ENCODE measurements at regions not wholly inside any gene's neighbourhood (a gene's known extent, or its start where the extent isn't known, plus 50 kb on each side); places are given as distances from the start of the nearest gene placed in this dataset.

DNA sequence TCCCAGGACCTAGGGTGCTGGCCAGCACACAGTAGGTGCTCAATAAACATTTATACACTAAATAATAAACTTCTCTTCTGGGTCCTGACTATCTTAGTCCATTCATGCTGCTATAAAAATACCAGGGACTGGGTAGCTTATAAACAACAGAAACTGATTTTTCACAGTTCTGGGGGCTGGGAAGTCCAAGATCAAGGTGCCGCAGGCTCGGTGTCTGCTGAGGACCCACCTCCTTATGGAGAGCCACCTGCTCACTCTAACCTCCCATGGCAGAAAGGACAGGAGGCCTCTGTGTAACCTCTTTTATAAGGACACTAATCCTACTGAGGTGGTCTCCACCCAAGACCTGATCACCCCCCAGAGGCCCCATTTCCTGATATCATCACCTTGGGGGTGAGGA is 114.4 kb upstream of the IQSEC1 start:
- TF ChIP-seq POLR2AphosphoS5 (IDR thresholded peaks at IDR 0.05): no peak
- TF ChIP-seq, protein P1, sequence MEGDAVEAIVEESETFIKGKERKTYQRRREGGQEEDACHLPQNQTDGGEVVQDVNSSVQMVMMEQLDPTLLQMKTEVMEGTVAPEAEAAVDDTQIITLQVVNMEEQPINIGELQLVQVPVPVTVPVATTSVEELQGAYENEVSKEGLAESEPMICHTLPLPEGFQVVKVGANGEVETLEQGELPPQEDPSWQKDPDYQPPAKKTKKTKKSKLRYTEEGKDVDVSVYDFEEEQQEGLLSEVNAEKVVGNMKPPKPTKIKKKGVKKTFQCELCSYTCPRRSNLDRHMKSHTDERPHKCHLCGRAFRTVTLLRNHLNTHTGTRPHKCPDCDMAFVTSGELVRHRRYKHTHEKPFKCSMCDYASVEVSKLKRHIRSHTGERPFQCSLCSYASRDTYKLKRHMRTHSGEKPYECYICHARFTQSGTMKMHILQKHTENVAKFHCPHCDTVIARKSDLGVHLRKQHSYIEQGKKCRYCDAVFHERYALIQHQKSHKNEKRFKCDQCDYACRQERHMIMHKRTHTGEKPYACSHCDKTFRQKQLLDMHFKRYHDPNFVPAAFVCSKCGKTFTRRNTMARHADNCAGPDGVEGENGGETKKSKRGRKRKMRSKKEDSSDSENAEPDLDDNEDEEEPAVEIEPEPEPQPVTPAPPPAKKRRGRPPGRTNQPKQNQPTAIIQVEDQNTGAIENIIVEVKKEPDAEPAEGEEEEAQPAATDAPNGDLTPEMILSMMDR (IDR thresholded peaks at IDR 0.05): no peak

All from stomach (tissue), 4 donors.